DOHH2 (cell line): ENCODE measurements at regions not wholly inside any gene's neighbourhood (a gene's known extent, or its start where the extent isn't known, plus 50 kb on each side); places are given as distances from the start of the nearest gene placed in this dataset.

ENCODE experiments used
- H3F3A ChIP-seq: fragments of 200-600 bp; sonication (generic), shearing (Covaris generic); 2 replicates; pipeline ENCODE4 v1.6.0; 2016; ENCODE audit warnings: antibody characterized with exemption, mild to moderate bottlenecking; ENCODE audit not compliant: control insufficient read depth, insufficient read depth
- H3K27ac ChIP-seq: fragments of 200-600 bp; sonication (generic); 2 replicates; pipeline ENCODE4 v1.5.1; 2014; ENCODE audit warnings: low read depth, mild to moderate bottlenecking, low read length, moderate library complexity
- H3K27me3 ChIP-seq: fragments of 200-600 bp; sonication (generic); 2 replicates; pipeline ENCODE4 v1.6.1; 2014; ENCODE audit warnings: mild to moderate bottlenecking, low read length, mixed read lengths; ENCODE audit not compliant: control insufficient read depth
- H3K36me3 ChIP-seq: fragments of 200-600 bp; sonication (generic); 2 replicates; pipeline ENCODE4 v1.6.1; 2014; ENCODE audit warnings: mild to moderate bottlenecking, low read length, moderate library complexity, mixed read lengths; ENCODE audit not compliant: control insufficient read depth
- H3K4me1 ChIP-seq: fragments of 200-600 bp; sonication (generic); 2 replicates; pipeline ENCODE4 v1.6.1; 2014; ENCODE audit warnings: mild to moderate bottlenecking, low read length, mixed read lengths; ENCODE audit not compliant: control insufficient read depth
- H3K4me2 ChIP-seq: fragments of 200-600 bp; sonication (generic); 2 replicates; pipeline ENCODE4 v1.6.0; 2014; ENCODE audit warnings: mild to moderate bottlenecking, low read length, moderate library complexity
- H3K4me3 ChIP-seq: fragments of 200-600 bp; sonication (generic); 2 replicates; pipeline ENCODE4 v1.5.1; 2014; ENCODE audit warnings: mild to moderate bottlenecking, low read length, mixed read lengths
- H3K79me2 ChIP-seq: fragments of 200-600 bp; sonication (generic); 2 replicates; pipeline ENCODE4 v1.6.1; 2014; ENCODE audit warnings: mild to moderate bottlenecking, low read length, mixed read lengths; ENCODE audit not compliant: control insufficient read depth
- H3K9me2 ChIP-seq: fragments of 200-600 bp; sonication (generic); replicated peaks from 2 replicates; pipeline ENCODE4 v1.6.1; 2014; ENCODE audit warnings: mild to moderate bottlenecking, low read length, mixed read lengths; ENCODE audit not compliant: control insufficient read depth
- H3K9me3 ChIP-seq: fragments of 200-600 bp; sonication (generic); 2 replicates; pipeline ENCODE4 v1.6.1; 2014; ENCODE audit warnings: antibody characterized with exemption, low read length, mixed read lengths; ENCODE audit not compliant: control insufficient read depth, insufficient read depth
- H4K20me1 ChIP-seq: fragments of 200-600 bp; sonication (generic); 2 replicates; pipeline ENCODE4 v1.6.0; 2014; ENCODE audit warnings: low read depth, mild to moderate bottlenecking, antibody characterized with exemption, low read length, moderate library complexity; ENCODE audit not compliant: control insufficient read depth, insufficient read depth
- EZH2phosphoT487 ChIP-seq: fragments of 200-600 bp; sonication (generic); IDR thresholded peaks from 2 replicates; pipeline ENCODE4 v1.6.1; 2017; ENCODE audit warnings: borderline replicate concordance, mild to moderate bottlenecking, antibody characterized with exemption, low read length, moderate library complexity, mixed read lengths
- TF ChIP-seq, protein P1 (sequence below): fragments of 200-600 bp; sonication (generic); IDR thresholded peaks from one replicate; pipeline ENCODE4 v1.5.1; 2014; ENCODE audit warnings: antibody characterized with exemption, mild to moderate bottlenecking, low read depth, low read length; ENCODE audit not compliant: poor library complexity, severe bottlenecking

DNA sequence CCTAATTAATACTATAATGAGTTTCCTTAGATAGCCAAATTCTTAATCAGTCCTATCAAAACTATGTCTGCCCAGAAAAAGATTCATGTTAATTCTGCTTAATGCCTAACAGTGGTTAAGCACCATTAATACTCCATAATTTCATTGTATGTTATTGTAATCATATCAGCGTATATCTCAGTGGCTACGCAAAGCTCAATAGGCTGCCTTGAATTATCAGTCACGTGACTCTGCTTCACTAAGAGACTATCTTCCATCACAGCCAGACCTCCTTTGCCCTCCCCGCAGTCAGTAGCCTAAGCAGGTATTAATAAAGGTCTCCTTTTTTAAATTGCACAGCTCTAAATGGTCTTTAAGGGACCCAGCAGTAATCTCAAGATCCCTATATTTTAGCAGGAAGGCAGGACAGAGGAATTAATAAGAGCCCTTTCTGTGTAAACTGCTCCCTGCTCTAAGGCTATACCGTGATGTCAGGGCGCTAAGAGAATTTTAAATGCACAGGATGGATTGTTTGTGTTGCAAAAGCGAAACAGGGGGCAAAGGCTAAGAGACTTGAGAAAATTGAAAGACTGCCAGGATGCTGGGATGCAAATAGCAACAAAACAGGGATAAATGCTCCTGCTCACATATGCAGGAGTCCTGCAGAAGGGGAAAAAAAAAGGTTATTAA, 215.6 kb upstream of the POU3F3 start:
- H3K9me3 ChIP-seq = no peaks in the 10 kb centered on the region
- H3K4me2 ChIP-seq = no peak overlapping the region
- H3K9me2 ChIP-seq = no peaks in the 10 kb centered on the region
- H3K27ac ChIP-seq = no peak overlapping the region
- no peaks in the 10 kb centered on the region for H3K79me2 ChIP-seq
- no peaks in the 10 kb centered on the region for H3F3A ChIP-seq
- no peaks in the 10 kb centered on the region for H3K27me3 ChIP-seq
- H4K20me1 ChIP-seq = no peaks in the 10 kb centered on the region
- TF ChIP-seq, protein P1, sequence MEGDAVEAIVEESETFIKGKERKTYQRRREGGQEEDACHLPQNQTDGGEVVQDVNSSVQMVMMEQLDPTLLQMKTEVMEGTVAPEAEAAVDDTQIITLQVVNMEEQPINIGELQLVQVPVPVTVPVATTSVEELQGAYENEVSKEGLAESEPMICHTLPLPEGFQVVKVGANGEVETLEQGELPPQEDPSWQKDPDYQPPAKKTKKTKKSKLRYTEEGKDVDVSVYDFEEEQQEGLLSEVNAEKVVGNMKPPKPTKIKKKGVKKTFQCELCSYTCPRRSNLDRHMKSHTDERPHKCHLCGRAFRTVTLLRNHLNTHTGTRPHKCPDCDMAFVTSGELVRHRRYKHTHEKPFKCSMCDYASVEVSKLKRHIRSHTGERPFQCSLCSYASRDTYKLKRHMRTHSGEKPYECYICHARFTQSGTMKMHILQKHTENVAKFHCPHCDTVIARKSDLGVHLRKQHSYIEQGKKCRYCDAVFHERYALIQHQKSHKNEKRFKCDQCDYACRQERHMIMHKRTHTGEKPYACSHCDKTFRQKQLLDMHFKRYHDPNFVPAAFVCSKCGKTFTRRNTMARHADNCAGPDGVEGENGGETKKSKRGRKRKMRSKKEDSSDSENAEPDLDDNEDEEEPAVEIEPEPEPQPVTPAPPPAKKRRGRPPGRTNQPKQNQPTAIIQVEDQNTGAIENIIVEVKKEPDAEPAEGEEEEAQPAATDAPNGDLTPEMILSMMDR = no peak
- TF ChIP-seq EZH2phosphoT487 = no peak
- H3K4me3 ChIP-seq = no peak overlapping the region
- H3K36me3 ChIP-seq = no peaks in the 10 kb centered on the region
- no peaks in the 10 kb centered on the region for H3K4me1 ChIP-seq

DNA sequence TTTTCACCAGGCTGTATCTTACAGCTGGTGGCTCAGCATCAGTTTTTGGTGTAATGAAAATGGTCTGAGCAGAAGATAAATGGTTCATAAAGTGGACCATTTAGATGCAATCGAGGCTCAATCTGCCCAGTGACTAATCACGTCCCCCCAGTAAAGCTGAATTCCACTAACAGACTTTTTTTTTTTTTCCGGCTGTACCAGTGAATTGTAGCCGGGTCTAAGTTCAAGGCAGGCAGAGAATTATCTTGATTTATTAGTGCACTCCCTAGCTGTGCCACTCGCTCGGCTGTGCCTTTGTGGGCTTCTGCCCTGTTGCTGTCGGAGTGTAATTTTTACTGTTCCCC, 215.1 kb upstream of the POU3F3 start:
- no peaks in the 10 kb centered on the region for H3K79me2 ChIP-seq
- H3K36me3 ChIP-seq = no peaks in the 10 kb centered on the region
- no peaks in the 10 kb centered on the region for H3K4me1 ChIP-seq
- H3K4me2 ChIP-seq = no peak overlapping the region
- H3K27ac ChIP-seq = no peak overlapping the region
- TF ChIP-seq, protein P1 = no peak
- no peak for TF ChIP-seq EZH2phosphoT487
- no peaks in the 10 kb centered on the region for H4K20me1 ChIP-seq
- no peaks in the 10 kb centered on the region for H3K27me3 ChIP-seq
- no peak overlapping the region for H3K4me3 ChIP-seq
- no peaks in the 10 kb centered on the region for H3F3A ChIP-seq
- no peaks in the 10 kb centered on the region for H3K9me3 ChIP-seq
- H3K9me2 ChIP-seq = no peaks in the 10 kb centered on the region

DNA sequence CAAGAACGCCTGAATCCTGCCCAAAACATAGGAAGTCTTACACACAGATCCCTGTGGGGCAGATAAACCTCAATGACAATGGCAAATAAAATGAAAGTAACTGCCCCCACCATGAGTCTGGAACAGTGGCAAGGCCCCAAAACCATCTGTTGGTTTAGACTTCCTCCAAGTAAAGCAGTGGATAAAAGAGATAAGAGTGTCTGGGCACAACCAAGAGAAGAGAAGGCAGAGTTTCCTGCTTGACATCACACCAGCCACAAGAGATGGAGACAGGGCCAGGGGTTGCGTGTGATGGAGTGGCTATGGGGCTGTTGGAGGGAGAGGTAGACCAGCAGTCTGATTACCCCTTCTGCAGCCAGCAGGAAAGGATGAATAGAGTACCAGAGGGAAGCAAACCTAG, 212.1 kb upstream of the POU3F3 start:
- no peaks in the 10 kb centered on the region for H3K4me1 ChIP-seq
- H3K4me2 ChIP-seq = no peak overlapping the region
- no peak overlapping the region for H3K27ac ChIP-seq
- no peaks in the 10 kb centered on the region for H3K9me2 ChIP-seq
- no peaks in the 10 kb centered on the region for H3K36me3 ChIP-seq
- H4K20me1 ChIP-seq = no peaks in the 10 kb centered on the region
- TF ChIP-seq EZH2phosphoT487 = no peak
- TF ChIP-seq, protein P1 = no peak
- no peaks in the 10 kb centered on the region for H3K79me2 ChIP-seq
- no peaks in the 10 kb centered on the region for H3F3A ChIP-seq
- H3K4me3 ChIP-seq = no peak overlapping the region
- no peaks in the 10 kb centered on the region for H3K9me3 ChIP-seq
- H3K27me3 ChIP-seq = no peaks in the 10 kb centered on the region

DNA sequence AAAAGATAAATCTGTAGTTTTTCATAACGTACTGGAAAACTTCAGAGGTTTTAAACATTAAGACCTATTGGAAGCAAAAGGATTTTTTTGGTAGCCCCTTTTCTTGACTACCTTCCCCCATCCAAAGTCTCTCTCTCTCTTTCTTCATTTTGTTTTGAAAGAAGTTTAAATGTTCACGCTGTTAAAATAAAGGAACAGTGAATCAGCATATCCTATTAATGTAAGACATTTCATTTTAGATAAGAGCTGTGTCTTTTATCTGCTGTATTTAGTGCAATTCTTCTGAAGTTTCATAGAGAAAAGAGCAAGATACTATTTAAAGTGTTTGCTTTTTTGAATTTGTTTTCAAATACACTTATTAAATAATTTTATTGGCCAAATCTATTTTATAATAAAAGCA, 205.5 kb upstream of the POU3F3 start:
- no peak for TF ChIP-seq EZH2phosphoT487
- TF ChIP-seq, protein P1 = no peak
- Histone ChIP-seq H4K20me1 (no peaks in the 10 kb centered on the region), H3K9me2 (no peaks in the 10 kb centered on the region)

More for the DNA sequence above, 205.5 kb upstream of the POU3F3 start:
- H3K27ac ChIP-seq = no peak overlapping the region
- no peaks in the 10 kb centered on the region for H3K9me3 ChIP-seq
- no peak overlapping the region for H3K4me2 ChIP-seq
- H3F3A ChIP-seq = no peaks in the 10 kb centered on the region
- no peaks in the 10 kb centered on the region for H3K36me3 ChIP-seq
- no peak overlapping the region for H3K4me3 ChIP-seq
- H3K27me3 ChIP-seq = no peaks in the 10 kb centered on the region
- no peaks in the 10 kb centered on the region for H3K4me1 ChIP-seq
- H3K79me2 ChIP-seq = no peaks in the 10 kb centered on the region
